HG02642 (cell line): ENCODE measurements at regions not wholly inside any gene's neighbourhood (a gene's known extent, or its start where the extent isn't known, plus 50 kb on each side); places are given as distances from the start of the nearest gene placed in this dataset.
"Not testable (repeated sequence)": the region's sequence is repeated elsewhere in the genome, so short reads cannot be mapped to it uniquely, and the experiment has no call there.

Source experiments
- ATAC-seq: cut with Tn5 transposase; IDR thresholded peaks from one replicate; pipeline ENCODE4 v1.9.1; 2021; ENCODE audit warnings: mild to moderate bottlenecking; ENCODE audit not compliant: unreplicated experiment, poor library complexity

GRCh38 chr10:42227859-42228258 is 410.5 kb downstream of the ZNF33B start:
- ATAC-seq: not testable (repeated sequence)

- ATAC-seq: not testable (repeated sequence)
Observed at GRCh38 chr10:42193588-42193987, 444.8 kb downstream of the ZNF33B start.

- not testable (repeated sequence) for ATAC-seq
Observed at GRCh38 chr10:42192450-42192849, 445.9 kb downstream of the ZNF33B start.

- not testable (repeated sequence) for ATAC-seq
Observed at GRCh38 chr10:42187501-42188195, 450.7 kb downstream of the ZNF33B start.

GRCh38 chr10:42177793-42178689 is 460.3 kb downstream of the ZNF33B start:
- ATAC-seq: not testable (repeated sequence)

- no peak for ATAC-seq
Observed at GRCh38 chr10:42177077-42177792, 461.1 kb downstream of the ZNF33B start.

- no peak for ATAC-seq
Observed at GRCh38 chr10:42150428-42151061, 487.8 kb downstream of the ZNF33B start.

GRCh38 chr10:42149722-42150427 is 488.5 kb downstream of the ZNF33B start:
- ATAC-seq: no peak

GRCh38 chr10:42149027-42149700 is 489.2 kb downstream of the ZNF33B start:
- no peak for ATAC-seq

- not testable (repeated sequence) for ATAC-seq
Observed at GRCh38 chr10:42146165-42146564, 492.2 kb downstream of the ZNF33B start.

GRCh38 chr10:42138023-42138422 is 500.3 kb downstream of the ZNF33B start:
- not testable (repeated sequence) for ATAC-seq

GRCh38 chr10:42113158-42113450 is 525.3 kb downstream of the ZNF33B start:
- ATAC-seq: no peak

GRCh38 chr10:42112331-42113157 is 525.8 kb downstream of the ZNF33B start:
- ATAC-seq: no peak

- no peak for ATAC-seq
Observed at GRCh38 chr10:42111661-42112330, 526.6 kb downstream of the ZNF33B start.

GRCh38 chr10:42111076-42111475 is 527.3 kb downstream of the ZNF33B start:
- ATAC-seq: no peak
